ENCODE measurements at regions not wholly inside any gene's neighbourhood (a gene's known extent, or its start where the extent isn't known, plus 50 kb on each side); places are given as distances from the start of the nearest gene placed in this dataset.
A peak's percentile ranks its signal among the peaks of the same experiment; 100 is the strongest.

GRCh38 chr16:73569266-73569980 is 521.5 kb upstream of the ZFHX3 start:
- no peak for DNase-seq (ENCODE audit: low spot score)

GRCh38 chr16:73568769-73569168 is 520.8 kb upstream of the ZFHX3 start:
- DNase-seq (ENCODE audit: low spot score), result no peak

GRCh38 chr16:73565925-73566324 is 518.0 kb upstream of the ZFHX3 start:
- no peak for DNase-seq (ENCODE audit: low spot score)

- no peak for DNase-seq (ENCODE audit: low spot score)
Measured at GRCh38 chr16:73565263-73565662, 517.3 kb upstream of the ZFHX3 start.

GRCh38 chr16:73563709-73564108 is 515.8 kb upstream of the ZFHX3 start:
- DNase-seq (ENCODE audit: low spot score), result no peak

- DNase-seq (ENCODE audit: low spot score), result no peak
Measured at GRCh38 chr16:73560497-73560896, 512.6 kb upstream of the ZFHX3 start.

- no peak for DNase-seq (ENCODE audit: low spot score)
Measured at GRCh38 chr16:73558219-73558618, 510.3 kb upstream of the ZFHX3 start.

- no peak for DNase-seq (ENCODE audit: low spot score)
Measured at GRCh38 chr16:73553941-73554660, 506.2 kb upstream of the ZFHX3 start.

GRCh38 chr16:73549984-73550631 is 502.2 kb upstream of the ZFHX3 start:
- no peak for DNase-seq (ENCODE audit: low spot score)

- DNase-seq (ENCODE audit: low spot score), result no peak
Measured at GRCh38 chr16:73547552-73548403, 499.9 kb upstream of the ZFHX3 start.

- peak; percentile 52 for DNase-seq (ENCODE audit: low spot score)
Measured at GRCh38 chr16:73546341-73546845, 498.5 kb upstream of the ZFHX3 start.

- no peak for DNase-seq (ENCODE audit: low spot score)
Measured at GRCh38 chr16:73545755-73546154, 497.8 kb upstream of the ZFHX3 start.

- DNase-seq (ENCODE audit: low spot score), result no peak
Measured at GRCh38 chr16:73545290-73545689, 497.4 kb upstream of the ZFHX3 start.

GRCh38 chr16:73544826-73545225 is 496.9 kb upstream of the ZFHX3 start:
- no peak for DNase-seq (ENCODE audit: low spot score)

- DNase-seq (ENCODE audit: low spot score), result peak; percentile 58
Measured at GRCh38 chr16:73543970-73544599, 496.2 kb upstream of the ZFHX3 start.

GRCh38 chr16:73543331-73543969 is 495.5 kb upstream of the ZFHX3 start:
- no peak for DNase-seq (ENCODE audit: low spot score)

GRCh38 chr16:73542885-73543284 is 495.0 kb upstream of the ZFHX3 start:
- no peak for DNase-seq (ENCODE audit: low spot score)

GRCh38 chr16:73537921-73538320 is 490.0 kb upstream of the ZFHX3 start:
- no peak for DNase-seq (ENCODE audit: low spot score)

- DNase-seq (ENCODE audit: low spot score), result no peak
Measured at GRCh38 chr16:73536931-73537330, 489.0 kb upstream of the ZFHX3 start.

- DNase-seq (ENCODE audit: low spot score), result no peak
Measured at GRCh38 chr16:73531021-73531420, 483.1 kb upstream of the ZFHX3 start.

- DNase-seq (ENCODE audit: low spot score), result no peak
Measured at GRCh38 chr16:73530529-73530928, 482.6 kb upstream of the ZFHX3 start.

Data from ecto neural progenitor cell (in vitro differentiated cells).